ENCODE measurements at regions not wholly inside any gene's neighbourhood (a gene's known extent, or its start where the extent isn't known, plus 50 kb on each side); places are given as distances from the start of the nearest gene placed in this dataset.

- ChIA-PET POLR2A (ENCODE audit: low non-redundant PET) (no interaction called here), CTCF (no interaction called here)
- TF ChIP-seq CTCF (conservative IDR thresholded peaks at IDR 0.05; ENCODE audit: low read depth, low read length) (no peak), EZH2 (IDR thresholded peaks at IDR 0.05; ENCODE audit: borderline replicate concordance, low read depth, low read length, poor library complexity, severe bottlenecking) (no peak)
- intact Hi-C loops (cut with micrococcal nuclease; ENCODE audit: unreplicated experiment), result no loop called here
- no peak for DNase-seq (ENCODE audit: low spot score)
- Histone ChIP-seq H3K27ac (ENCODE audit: low read depth, low read length, poor library complexity, severe bottlenecking) (no peak overlapping the region), H3K4me3 (ENCODE audit: low read depth, low read length, poor library complexity, severe bottlenecking) (no peak overlapping the region), H3K9me3 (ENCODE audit: low read depth, low read length, poor library complexity, severe bottlenecking) (no peaks in the 10 kb centered on the region), H3K4me1 (ENCODE audit: insufficient read depth, low read length, poor library complexity, severe bottlenecking) (no peaks in the 10 kb centered on the region), H3K36me3 (ENCODE audit: insufficient read depth, low read length, poor library complexity, severe bottlenecking) (no peaks in the 10 kb centered on the region), H3K27me3 (replicated peaks; ENCODE audit: insufficient read depth, low read depth, low read length, poor library complexity) (no peaks in the 10 kb centered on the region)
- BruUV-seq (replicated peaks), result no TSS peak
These were observed 610.8 kb downstream of the RAB28 start for GRCh38 chr4:12873351-12873750.

GRCh38 chr4:12861422-12861821 is 622.7 kb downstream of the RAB28 start:
- no peak for DNase-seq (ENCODE audit: low spot score)
- H3K27me3 ChIP-seq (replicated peaks; ENCODE audit: insufficient read depth, low read depth, low read length, poor library complexity), result no peaks in the 10 kb centered on the region
- no peak overlapping the region for H3K27ac ChIP-seq (ENCODE audit: low read depth, low read length, poor library complexity, severe bottlenecking)
- BruUV-seq (replicated peaks), result no TSS peak
- no peaks in the 10 kb centered on the region for H3K36me3 ChIP-seq (ENCODE audit: insufficient read depth, low read length, poor library complexity, severe bottlenecking)
- no peaks in the 10 kb centered on the region for H3K9me3 ChIP-seq (ENCODE audit: low read depth, low read length, poor library complexity, severe bottlenecking)
- intact Hi-C loops (cut with micrococcal nuclease; ENCODE audit: unreplicated experiment), result no loop called here
- POLR2A ChIA-PET (ENCODE audit: low non-redundant PET), result no interaction called here
- no peaks in the 10 kb centered on the region for H3K4me1 ChIP-seq (ENCODE audit: insufficient read depth, low read length, poor library complexity, severe bottlenecking)
- CTCF ChIA-PET, result no interaction called here
- TF ChIP-seq CTCF (conservative IDR thresholded peaks at IDR 0.05; ENCODE audit: low read depth, low read length) (no peak), EZH2 (IDR thresholded peaks at IDR 0.05; ENCODE audit: borderline replicate concordance, low read depth, low read length, poor library complexity, severe bottlenecking) (no peak)
- no peak overlapping the region for H3K4me3 ChIP-seq (ENCODE audit: low read depth, low read length, poor library complexity, severe bottlenecking)

GRCh38 chr4:12852338-12853307 is 631.5 kb downstream of the RAB28 start:
- Histone ChIP-seq H3K4me1 (ENCODE audit: insufficient read depth, low read length, poor library complexity, severe bottlenecking) (no peaks in the 10 kb centered on the region), H3K36me3 (ENCODE audit: insufficient read depth, low read length, poor library complexity, severe bottlenecking) (no peaks in the 10 kb centered on the region), H3K9me3 (ENCODE audit: low read depth, low read length, poor library complexity, severe bottlenecking) (no peaks in the 10 kb centered on the region), H3K27ac (ENCODE audit: low read depth, low read length, poor library complexity, severe bottlenecking) (no peak overlapping the region), H3K27me3 (replicated peaks; ENCODE audit: insufficient read depth, low read depth, low read length, poor library complexity) (no peaks in the 10 kb centered on the region), H3K4me3 (ENCODE audit: low read depth, low read length, poor library complexity, severe bottlenecking) (no peak overlapping the region)
- intact Hi-C loops (cut with micrococcal nuclease; ENCODE audit: unreplicated experiment), result loop anchor here (1.0 to 5.0 kb wide), 3 partner anchors 395 to 802 kb away; no protein-coding TSS in a partner anchor
- TF ChIP-seq EZH2 (IDR thresholded peaks at IDR 0.05; ENCODE audit: borderline replicate concordance, low read depth, low read length, poor library complexity, severe bottlenecking), result no peak
- peak; percentile 71 for TF ChIP-seq CTCF (conservative IDR thresholded peaks at IDR 0.05; ENCODE audit: low read depth, low read length)
- peak; percentile 78 for DNase-seq (ENCODE audit: low spot score)
- POLR2A ChIA-PET (ENCODE audit: low non-redundant PET), result no interaction called here
- CTCF ChIA-PET, result no interaction called here
- BruUV-seq (replicated peaks), result no TSS peak

Measured in A673 (cell line).